HG03521 (cell line): ENCODE measurements at regions not wholly inside any gene's neighbourhood (a gene's known extent, or its start where the extent isn't known, plus 50 kb on each side); places are given as distances from the start of the nearest gene placed in this dataset.

Experiments
- ATAC-seq: cut with Tn5 transposase; IDR thresholded peaks from one replicate; pipeline ENCODE4 v1.9.1; 2021; ENCODE audit warnings: mild to moderate bottlenecking, moderate library complexity; ENCODE audit not compliant: unreplicated experiment

GRCh38 chr11:127390465-127390864 is 389.9 kb upstream of the KIRREL3 start:
- ATAC-seq, result no peak

- ATAC-seq, result no peak
Observed at GRCh38 chr11:127385071-127385470, 384.5 kb upstream of the KIRREL3 start.

GRCh38 chr11:127383026-127383425 is 382.5 kb upstream of the KIRREL3 start:
- no peak for ATAC-seq

GRCh38 chr11:127381247-127381646 is 380.7 kb upstream of the KIRREL3 start:
- ATAC-seq, result no peak

- no peak for ATAC-seq
Observed at GRCh38 chr11:127379686-127380085, 379.1 kb upstream of the KIRREL3 start.

GRCh38 chr11:127376301-127376700 is 375.7 kb upstream of the KIRREL3 start:
- no peak for ATAC-seq

- no peak for ATAC-seq
Observed at GRCh38 chr11:127369356-127369755, 368.8 kb upstream of the KIRREL3 start.

GRCh38 chr11:127362754-127363308 is 362.3 kb upstream of the KIRREL3 start:
- no peak for ATAC-seq

GRCh38 chr11:127358160-127358559 is 357.6 kb upstream of the KIRREL3 start:
- ATAC-seq, result no peak

- no peak for ATAC-seq
Observed at GRCh38 chr11:127350476-127350875, 349.9 kb upstream of the KIRREL3 start.

- no peak for ATAC-seq
Observed at GRCh38 chr11:127345819-127346459, 345.4 kb upstream of the KIRREL3 start.

- no peak for ATAC-seq
Observed at GRCh38 chr11:127340438-127340837, 339.9 kb upstream of the KIRREL3 start.

GRCh38 chr11:127339376-127339775 is 338.8 kb upstream of the KIRREL3 start:
- ATAC-seq, result no peak

GRCh38 chr11:127338380-127339259 is 338.1 kb upstream of the KIRREL3 start:
- no peak for ATAC-seq

- ATAC-seq, result no peak
Observed at GRCh38 chr11:127334466-127334865, 333.9 kb upstream of the KIRREL3 start.

GRCh38 chr11:127332896-127333295 is 332.3 kb upstream of the KIRREL3 start:
- ATAC-seq, result no peak

GRCh38 chr11:127330044-127330443 is 329.5 kb upstream of the KIRREL3 start:
- no peak for ATAC-seq

- ATAC-seq, result no peak
Observed at GRCh38 chr11:127308291-127308690, 307.7 kb upstream of the KIRREL3 start.

GRCh38 chr11:127307700-127308099 is 307.1 kb upstream of the KIRREL3 start:
- ATAC-seq, result no peak

GRCh38 chr11:127304634-127305033 is 304.1 kb upstream of the KIRREL3 start:
- no peak for ATAC-seq

- ATAC-seq, result no peak
Observed at GRCh38 chr11:127288926-127289325, 288.4 kb upstream of the KIRREL3 start.

- no peak for ATAC-seq
Observed at GRCh38 chr11:127281534-127281933, 281.0 kb upstream of the KIRREL3 start.
